HepG2 (cell line): ENCODE measurements at regions not wholly inside any gene's neighbourhood (a gene's known extent, or its start where the extent isn't known, plus 50 kb on each side); places are given as distances from the start of the nearest gene placed in this dataset.

Source experiments
- ATAC-seq: fragments of 200-7000 bp; cut with Tn5 transposase; 3 replicates; pipeline ENCODE4 v1.9.1; 2020; ENCODE audit warnings: mild to moderate bottlenecking, moderate library complexity
- BruUV-seq: library from RNA; stranded (reverse); fragments of 400-500 nt; replicated peaks from 2 replicates; lab custom pipeline; 2021; lab: Mats Ljungman, UMichigan
- CTCF ChIA-PET: fragments of 300-600 bp; formaldehyde crosslinking; extraction: SDS; loops from one replicate; lab custom pipeline; 2021; ENCODE audit warnings: low total read pairs, inconsistent platforms, low intra/inter-chr PET ratio; lab: Yijun Ruan, JAX
- POLR2A ChIA-PET: fragments of 350-600 bp; sonication (Branson Sonifier 250); formaldehyde crosslinking; loops from one replicate; lab custom pipeline; 2020; ENCODE audit warnings: antibody characterized with exemption, inconsistent platforms; lab: Yijun Ruan, JAX
- DNase-seq: peaks from one replicate; pipeline ENCODE4 v3.0.0-alpha.2; 2015; ENCODE audit warnings: low spot score
- FAIRE-seq: peaks from 3 replicates; lab custom pipeline; 2011; peaks lifted over from hg19 to GRCh38; lab: Jason Lieb, UNC
- H2AFZ ChIP-seq: one replicate; pipeline ENCODE4 v1.6.1; 2011; ENCODE audit warnings: low read length, inconsistent platforms
- H3K27ac ChIP-seq: fragments of 300-600 bp; 3 replicates; pipeline ENCODE4 v1.8.0; 2011; ENCODE audit warnings: mixed run types, mild to moderate bottlenecking, mixed read lengths, low read length, inconsistent platforms; ENCODE audit not compliant: insufficient read depth; ENCODE audit errors: extremely low read length
- H3K27me3 ChIP-seq, 2 experiments: fragments of 200-600 bp in 1 of 2; 2 replicates in 1 of 2; 3 replicates in 1 of 2; pipeline versions ENCODE4 v1.6.0 to v1.8.0; 2011; ENCODE audit warnings: low read length in 2 of 2, mild to moderate bottlenecking in 2 of 2, moderate library complexity in 2 of 2, inconsistent platforms in 1 of 2; ENCODE audit not compliant: insufficient read depth in 2 of 2, control insufficient read depth in 1 of 2
- H3K36me3 ChIP-seq, 2 experiments: fragments of 200-600 bp in 1 of 2; replicated peaks in 1 of 2; 2 replicates in 1 of 2; 3 replicates in 1 of 2; pipeline versions ENCODE4 v1.5.1 to v1.8.0; 2011; ENCODE audit warnings: low read length in 2 of 2, inconsistent platforms in 1 of 2; ENCODE audit not compliant: insufficient read depth in 2 of 2, control insufficient read depth in 1 of 2
- H3K4me1 ChIP-seq: 2 replicates; pipeline ENCODE4 v1.5.1; 2012; ENCODE audit warnings: low read length, inconsistent platforms; ENCODE audit not compliant: insufficient read depth
- H3K4me2 ChIP-seq: 2 replicates; pipeline ENCODE4 v1.6.0; 2011; ENCODE audit warnings: low read depth, low read length, inconsistent platforms
- H3K4me3 ChIP-seq, 3 experiments: fragments of 200-600 bp in 1 of 3; sonication (generic), shearing (Covaris generic) in 1 of 3; replicated peaks in 1 of 3; 2 replicates each; pipeline ENCODE4 v1.5.1; 2011 to 2016; ENCODE audit warnings: low read length in 3 of 3, inconsistent platforms in 2 of 3, low read depth in 2 of 3, mild to moderate bottlenecking in 2 of 3, control low read depth in 1 of 3, mixed read lengths in 1 of 3; ENCODE audit not compliant: insufficient read depth in 1 of 3
- H3K79me2 ChIP-seq: one replicate; pipeline ENCODE4 v1.6.1; 2011; ENCODE audit warnings: low read length, inconsistent platforms; ENCODE audit not compliant: insufficient read depth
- H3K9ac ChIP-seq: 2 replicates; pipeline ENCODE4 v1.6.0; 2011; ENCODE audit warnings: mild to moderate bottlenecking, low read depth, low read length, inconsistent platforms; ENCODE audit not compliant: insufficient read depth
- H3K9me3 ChIP-seq: 2 replicates; pipeline ENCODE4 v1.5.1; 2012; ENCODE audit warnings: mild to moderate bottlenecking, low read length
- H4K20me1 ChIP-seq: 2 replicates; pipeline ENCODE4 v1.6.0; 2011; ENCODE audit warnings: inconsistent platforms, mild to moderate bottlenecking, low read length, moderate library complexity; ENCODE audit not compliant: insufficient read depth
- CTCF ChIP-seq: sonication (generic); formaldehyde crosslinking; IDR thresholded peaks from 2 replicates; pipeline ENCODE4 v1.5.0; 2020; ENCODE audit warnings: mild to moderate bottlenecking, missing genetic modification reagents, moderate library complexity
- RAD21 ChIP-seq: fragments of 450-650 bp; formaldehyde crosslinking; IDR thresholded peaks from 2 replicates; pipeline ENCODE4 v1.5.0; 2020; ENCODE audit warnings: mild to moderate bottlenecking
- RFX5 ChIP-seq: IDR thresholded peaks from 2 replicates; pipeline ENCODE4 v1.6.1; 2011; ENCODE audit warnings: low read depth, low read length, improper control_type of control experiment
- SMC3 ChIP-seq: IDR thresholded peaks from 2 replicates; pipeline ENCODE4 v1.6.1; 2011; ENCODE audit warnings: low read length, improper control_type of control experiment
- STAG1 ChIP-seq: sonication (generic); formaldehyde crosslinking; IDR thresholded peaks from 2 replicates; pipeline ENCODE4 v1.4.0; 2020; ENCODE audit warnings: missing genetic modification reagents
- WGBS: methylation state at CpG from one replicate; pipeline ENCODE4 v1.1.6; 2017; ENCODE audit warnings: low lambda C conversion rate; 5-methylcytosine and 5-hydroxymethylcytosine counted together
- in situ Hi-C: cut with HindIII; loops from 2 replicates; pipeline ENCODE4 v1.10.0; 2017; ENCODE audit warnings: low pct_unique_long_range_greater_than_20kb; ENCODE audit not compliant: extremely low pct_ligation_motif_present
- intact Hi-C: fragments of 100-400 bp; cut with micrococcal nuclease; formaldehyde crosslinking; loops from one replicate; pipeline ENCODE4 v1.10.0; 2022; ENCODE audit not compliant: unreplicated experiment

GRCh38 chr11:10623797-10624761 lies 55.6 kb upstream of the LYVE1 start:
- ChIA-PET CTCF (interaction anchor here (2.0 kb wide), 1 partner anchor 112 kb away, joined by 21 read pairs; no protein-coding TSS in a partner anchor), POLR2A (no interaction called here)
- Histone ChIP-seq H3K36me3 (no peaks in the 10 kb centered on the region), H4K20me1 (no peaks in the 10 kb centered on the region), H3K27me3 (peaks cover 11 to 27% of the 10 kb centered on the region in 2 experiments), H3K4me2 (no peak overlapping the region), H3K27ac (no peak overlapping the region), H3K4me1 (no peaks in the 10 kb centered on the region), H3K9ac (no peak overlapping the region), H3K79me2 (no peaks in the 10 kb centered on the region), H2AFZ (no peak overlapping the region), H3K4me3 (no peak overlapping the region), H3K9me3 (no peaks in the 10 kb centered on the region)
- FAIRE-seq (no peak), ATAC-seq (peak; percentile 57), DNase-seq (peak; percentile 37)
- 37% methylated on average over 7 of the region's 11 CpGs for WGBS
- intact Hi-C loops, result loop anchor here (1.0 kb wide), 1 partner anchor 111 kb away; no protein-coding TSS in a partner anchor
- no TSS peak for BruUV-seq
- in situ Hi-C loops, result loop anchor here (5.0 to 10.0 kb wide), 2 partner anchors 113 to 219 kb away; no protein-coding TSS in a partner anchor
- no peak for TF ChIP-seq RFX5
- TF ChIP-seq CTCF (CRISPR knock-in tag), result peak; percentile 58
- TF ChIP-seq STAG1 (CRISPR knock-in tag), result peak; percentile 70
- peak; percentile 32; the same call in 1 of the 2 replicates for TF ChIP-seq SMC3
- peak; percentile 46; the same call in 1 of the 2 replicates for TF ChIP-seq RAD21
